ENCODE measurements at regions not wholly inside any gene's neighbourhood (a gene's known extent, or its start where the extent isn't known, plus 50 kb on each side); places are given as distances from the start of the nearest gene placed in this dataset.

DNA sequence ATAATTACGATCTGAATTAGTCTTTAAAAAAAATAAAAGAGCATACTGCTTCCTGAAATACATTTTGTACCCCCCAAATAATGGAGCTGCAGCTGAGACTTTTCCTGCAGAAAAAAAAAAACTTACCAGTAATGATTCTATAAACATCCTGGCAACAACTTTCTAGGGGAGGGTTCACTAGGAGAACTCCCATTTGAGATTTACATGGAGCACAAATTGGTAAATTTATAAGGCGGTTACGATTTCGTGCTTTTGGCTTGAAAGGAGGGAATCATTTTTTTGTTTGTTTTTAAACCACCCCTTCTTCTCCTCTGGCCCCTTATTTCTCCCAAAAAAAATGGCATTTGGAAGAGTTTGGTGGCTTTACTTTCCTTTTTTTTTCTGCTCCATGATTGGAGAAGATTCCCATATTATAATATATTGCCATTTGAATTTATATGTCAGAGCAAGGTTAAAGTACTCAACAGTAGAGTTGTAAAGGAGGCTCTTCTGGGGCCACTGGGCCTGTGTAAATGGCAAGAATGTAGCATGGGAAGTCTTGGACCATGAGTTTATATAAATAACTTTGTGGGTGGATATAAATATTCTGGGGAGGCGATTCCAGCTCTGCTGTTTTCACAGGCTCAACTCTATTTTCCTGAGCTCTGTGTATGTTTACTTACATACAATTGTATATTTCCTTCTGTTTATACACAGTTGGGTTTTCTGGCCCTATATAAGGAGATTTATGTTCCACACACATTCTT, 159.9 kb downstream of the CSNK1G3 start:
- TF ChIP-seq, protein P1, sequence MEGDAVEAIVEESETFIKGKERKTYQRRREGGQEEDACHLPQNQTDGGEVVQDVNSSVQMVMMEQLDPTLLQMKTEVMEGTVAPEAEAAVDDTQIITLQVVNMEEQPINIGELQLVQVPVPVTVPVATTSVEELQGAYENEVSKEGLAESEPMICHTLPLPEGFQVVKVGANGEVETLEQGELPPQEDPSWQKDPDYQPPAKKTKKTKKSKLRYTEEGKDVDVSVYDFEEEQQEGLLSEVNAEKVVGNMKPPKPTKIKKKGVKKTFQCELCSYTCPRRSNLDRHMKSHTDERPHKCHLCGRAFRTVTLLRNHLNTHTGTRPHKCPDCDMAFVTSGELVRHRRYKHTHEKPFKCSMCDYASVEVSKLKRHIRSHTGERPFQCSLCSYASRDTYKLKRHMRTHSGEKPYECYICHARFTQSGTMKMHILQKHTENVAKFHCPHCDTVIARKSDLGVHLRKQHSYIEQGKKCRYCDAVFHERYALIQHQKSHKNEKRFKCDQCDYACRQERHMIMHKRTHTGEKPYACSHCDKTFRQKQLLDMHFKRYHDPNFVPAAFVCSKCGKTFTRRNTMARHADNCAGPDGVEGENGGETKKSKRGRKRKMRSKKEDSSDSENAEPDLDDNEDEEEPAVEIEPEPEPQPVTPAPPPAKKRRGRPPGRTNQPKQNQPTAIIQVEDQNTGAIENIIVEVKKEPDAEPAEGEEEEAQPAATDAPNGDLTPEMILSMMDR (optimal IDR thresholded peaks at IDR 0.05 in 1 of 3, IDR thresholded peaks at IDR 0.05 in 1 of 3, conservative IDR thresholded peaks at IDR 0.05 in 1 of 3; ENCODE audit: extremely low read depth in 1 of 3, insufficient read depth in 2 of 3, low read length in 3 of 3) = no peak
- TF ChIP-seq EZH2 (IDR thresholded peaks at IDR 0.05; ENCODE audit: low read length) = no peak

Data from keratinocyte (primary cell).